ENCODE measurements at regions not wholly inside any gene's neighbourhood (a gene's known extent, or its start where the extent isn't known, plus 50 kb on each side); places are given as distances from the start of the nearest gene placed in this dataset.

DNA sequence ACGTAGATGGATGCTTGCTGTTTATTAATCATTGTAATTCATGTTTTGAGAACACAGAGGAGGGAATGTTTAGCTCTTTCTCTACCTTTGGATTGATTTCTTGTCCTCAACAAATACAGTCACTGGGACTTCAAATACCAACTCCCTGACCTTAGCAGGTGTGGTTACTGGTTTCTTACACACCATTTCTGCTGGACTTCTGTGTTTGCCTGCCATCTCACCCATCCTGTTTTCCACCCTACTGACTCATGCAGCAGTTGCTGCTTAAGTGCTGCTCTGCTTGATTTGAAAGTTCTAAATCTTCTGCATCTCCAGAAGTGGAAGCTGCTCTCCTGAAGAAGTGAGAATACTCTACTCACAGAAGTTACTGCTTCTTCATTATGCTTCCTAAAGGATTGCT is 170.3 kb downstream of the ZPLD1 start:
- Histone ChIP-seq H3K4me3 (no peak overlapping the region), H3K36me3 (ENCODE audit: insufficient read depth in 1 of 2, low read depth in 1 of 2) (no peaks in the 10 kb centered on the region), H3K4me1 (no peaks in the 10 kb centered on the region), H3K27ac (no peak overlapping the region), H3K9me3 (no peaks in the 10 kb centered on the region), H3K27me3 (ENCODE audit: insufficient read depth in 3 of 3, low read length in 2 of 3) (no peaks in the 10 kb centered on the region)
- TF ChIP-seq, protein P1, sequence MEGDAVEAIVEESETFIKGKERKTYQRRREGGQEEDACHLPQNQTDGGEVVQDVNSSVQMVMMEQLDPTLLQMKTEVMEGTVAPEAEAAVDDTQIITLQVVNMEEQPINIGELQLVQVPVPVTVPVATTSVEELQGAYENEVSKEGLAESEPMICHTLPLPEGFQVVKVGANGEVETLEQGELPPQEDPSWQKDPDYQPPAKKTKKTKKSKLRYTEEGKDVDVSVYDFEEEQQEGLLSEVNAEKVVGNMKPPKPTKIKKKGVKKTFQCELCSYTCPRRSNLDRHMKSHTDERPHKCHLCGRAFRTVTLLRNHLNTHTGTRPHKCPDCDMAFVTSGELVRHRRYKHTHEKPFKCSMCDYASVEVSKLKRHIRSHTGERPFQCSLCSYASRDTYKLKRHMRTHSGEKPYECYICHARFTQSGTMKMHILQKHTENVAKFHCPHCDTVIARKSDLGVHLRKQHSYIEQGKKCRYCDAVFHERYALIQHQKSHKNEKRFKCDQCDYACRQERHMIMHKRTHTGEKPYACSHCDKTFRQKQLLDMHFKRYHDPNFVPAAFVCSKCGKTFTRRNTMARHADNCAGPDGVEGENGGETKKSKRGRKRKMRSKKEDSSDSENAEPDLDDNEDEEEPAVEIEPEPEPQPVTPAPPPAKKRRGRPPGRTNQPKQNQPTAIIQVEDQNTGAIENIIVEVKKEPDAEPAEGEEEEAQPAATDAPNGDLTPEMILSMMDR (IDR thresholded peaks at IDR 0.05) = no peak
- no peak for ATAC-seq
- intact Hi-C loops (cut with DNase I) = no loop called here
- WGBS, 3 donors = 76 to 82% (median 80%) methylated on average over 1 of the region's 1 CpG
- no peak for DNase-seq

DNA sequence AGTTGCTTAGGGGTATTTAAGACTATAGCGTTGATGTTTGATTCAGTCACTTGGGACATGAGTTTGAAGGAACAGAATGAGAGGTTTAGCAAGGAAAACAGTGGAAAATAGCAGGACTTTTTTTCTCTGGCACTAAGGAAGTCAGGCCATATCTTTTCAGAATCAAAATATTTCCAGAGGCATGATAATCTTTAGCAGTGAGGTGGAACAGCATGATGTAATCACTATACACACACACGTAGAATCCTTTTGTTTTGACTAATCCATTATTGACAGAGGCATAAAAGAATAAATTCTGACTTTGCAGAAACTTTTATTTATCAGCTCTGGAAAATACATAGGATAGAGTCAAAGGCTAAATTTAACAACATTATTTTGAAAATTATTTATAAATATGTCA is 174.1 kb downstream of the ZPLD1 start:
- DNase-seq = no peak
- H3K27me3 ChIP-seq (ENCODE audit: insufficient read depth in 3 of 3, low read length in 2 of 3) = no peaks in the 10 kb centered on the region
- H3K27ac ChIP-seq = no peak overlapping the region
- no peak overlapping the region for H3K4me3 ChIP-seq
- ATAC-seq = no peak
- H3K9me3 ChIP-seq = no peaks in the 10 kb centered on the region
- intact Hi-C loops (cut with DNase I) = no loop called here
- H3K4me1 ChIP-seq = no peaks in the 10 kb centered on the region
- no peaks in the 10 kb centered on the region for H3K36me3 ChIP-seq (ENCODE audit: insufficient read depth in 1 of 2, low read depth in 1 of 2)
- WGBS, 3 donors = 46 to 53% (median 53%) methylated on average over 2 of the region's 2 CpGs
- TF ChIP-seq, protein P1 (IDR thresholded peaks at IDR 0.05) = no peak

DNA sequence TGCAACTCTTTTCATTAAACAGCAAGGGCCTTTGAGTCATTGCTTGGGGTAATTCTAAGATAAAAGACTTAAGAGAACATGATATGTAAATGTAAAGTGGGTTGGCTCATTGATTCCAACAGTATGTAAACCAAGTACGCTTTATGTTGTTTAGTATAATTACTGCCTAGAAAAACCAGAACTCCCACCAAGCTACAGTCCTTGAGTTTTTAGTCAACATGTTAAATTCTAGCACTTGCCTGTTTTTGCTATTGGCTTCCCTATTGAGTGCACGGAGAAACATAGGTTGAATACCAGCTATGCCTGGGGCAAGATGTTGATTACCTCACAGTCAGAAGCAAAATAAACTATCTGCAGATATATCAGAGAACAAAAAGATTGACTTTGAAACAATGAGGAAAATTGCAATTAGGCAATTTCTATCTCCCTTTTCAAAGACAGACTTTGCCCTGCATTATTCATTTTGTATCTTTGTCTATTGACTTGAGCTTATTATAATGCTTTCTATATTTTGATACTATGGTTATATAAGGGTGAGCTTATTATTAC is 179.3 kb downstream of the ZPLD1 start:
- no peaks in the 10 kb centered on the region for H3K36me3 ChIP-seq (ENCODE audit: insufficient read depth in 1 of 2, low read depth in 1 of 2)
- intact Hi-C loops (cut with DNase I) = no loop called here
- H3K27me3 ChIP-seq (ENCODE audit: insufficient read depth in 3 of 3, low read length in 2 of 3) = no peaks in the 10 kb centered on the region
- ATAC-seq = no peak
- TF ChIP-seq, protein P1 (IDR thresholded peaks at IDR 0.05) = no peak
- no peaks in the 10 kb centered on the region for H3K9me3 ChIP-seq
- no peak overlapping the region for H3K4me3 ChIP-seq
- DNase-seq = no peak
- no peak overlapping the region for H3K27ac ChIP-seq
- WGBS, 3 donors = 80 to 89% (median 80%) methylated on average over 2 of the region's 2 CpGs
- no peaks in the 10 kb centered on the region for H3K4me1 ChIP-seq

DNA sequence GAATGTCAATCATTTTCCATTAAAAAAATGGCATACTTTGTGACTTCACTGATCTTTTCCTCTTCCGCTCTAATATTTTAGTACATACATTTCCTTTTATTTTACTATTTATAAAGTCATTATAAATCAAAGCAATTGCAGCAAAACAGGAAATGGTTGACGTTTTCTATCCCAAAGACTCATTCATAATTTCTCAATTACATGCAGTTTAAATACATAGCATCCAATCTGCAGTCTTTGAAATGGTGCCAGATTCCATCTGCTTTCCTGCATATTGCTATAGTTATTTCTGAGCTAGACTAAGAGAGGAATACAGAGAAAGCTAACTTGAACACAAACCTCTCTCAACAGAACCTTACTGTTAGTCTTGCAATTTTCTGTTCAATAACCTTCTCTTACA is 179.8 kb downstream of the ZPLD1 start:
- Histone ChIP-seq H3K4me3 (no peak overlapping the region), H3K9me3 (no peaks in the 10 kb centered on the region), H3K27ac (no peak overlapping the region), H3K36me3 (ENCODE audit: insufficient read depth in 1 of 2, low read depth in 1 of 2) (no peaks in the 10 kb centered on the region), H3K4me1 (no peaks in the 10 kb centered on the region), H3K27me3 (ENCODE audit: insufficient read depth in 3 of 3, low read length in 2 of 3) (no peaks in the 10 kb centered on the region)
- TF ChIP-seq, protein P1 (IDR thresholded peaks at IDR 0.05) = no peak
- intact Hi-C loops (cut with DNase I) = no loop called here
- WGBS, 3 donors = 32 to 41% (median 38%) methylated on average over 2 of the region's 2 CpGs
- no peak for DNase-seq
- no peak for ATAC-seq

DNA sequence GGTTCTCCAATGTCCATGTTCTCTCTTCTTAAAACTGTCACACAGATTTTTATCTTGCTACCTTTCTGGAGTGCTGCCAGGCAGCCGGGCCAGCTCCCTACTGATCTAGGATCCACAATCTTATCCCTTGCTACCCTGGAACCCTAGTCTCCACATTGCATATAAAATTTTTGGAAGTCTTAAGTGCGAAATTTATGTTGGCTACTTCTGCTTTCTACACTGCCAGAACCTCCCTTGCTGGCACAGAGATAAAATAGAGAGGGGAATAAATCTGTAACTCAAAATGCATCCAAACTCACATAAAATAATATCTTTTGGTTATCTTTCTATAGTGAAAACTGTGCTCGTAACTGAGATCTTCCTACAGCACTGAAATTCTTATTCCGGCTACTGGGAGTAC is 182.6 kb downstream of the ZPLD1 start:
- no peaks in the 10 kb centered on the region for H3K36me3 ChIP-seq (ENCODE audit: insufficient read depth in 1 of 2, low read depth in 1 of 2)
- no peak for DNase-seq
- H3K9me3 ChIP-seq = no peaks in the 10 kb centered on the region
- TF ChIP-seq, protein P1 (IDR thresholded peaks at IDR 0.05) = no peak
- no peak overlapping the region for H3K27ac ChIP-seq
- ATAC-seq = no peak
- H3K4me1 ChIP-seq = no peaks in the 10 kb centered on the region
- no peak overlapping the region for H3K4me3 ChIP-seq
- 67 to 74% (median 69%) methylated on average over 4 of the region's 4 CpGs for WGBS, 3 donors
- no peaks in the 10 kb centered on the region for H3K27me3 ChIP-seq (ENCODE audit: insufficient read depth in 3 of 3, low read length in 2 of 3)
- intact Hi-C loops (cut with DNase I) = no loop called here

All from psoas muscle (tissue), 7 donors.